ENCODE measurements at regions not wholly inside any gene's neighbourhood (a gene's known extent, or its start where the extent isn't known, plus 50 kb on each side); places are given as distances from the start of the nearest gene placed in this dataset.

- TF ChIP-seq CTCF (IDR thresholded peaks at IDR 0.05) (no peak), POLR2A (IDR thresholded peaks at IDR 0.05) (no peak)
Measured at GRCh38 chr6:40165036-40165709, 230.9 kb upstream of the MOCS1 start.
